ENCODE measurements at regions not wholly inside any gene's neighbourhood (a gene's known extent, or its start where the extent isn't known, plus 50 kb on each side); places are given as distances from the start of the nearest gene placed in this dataset.

DNA sequence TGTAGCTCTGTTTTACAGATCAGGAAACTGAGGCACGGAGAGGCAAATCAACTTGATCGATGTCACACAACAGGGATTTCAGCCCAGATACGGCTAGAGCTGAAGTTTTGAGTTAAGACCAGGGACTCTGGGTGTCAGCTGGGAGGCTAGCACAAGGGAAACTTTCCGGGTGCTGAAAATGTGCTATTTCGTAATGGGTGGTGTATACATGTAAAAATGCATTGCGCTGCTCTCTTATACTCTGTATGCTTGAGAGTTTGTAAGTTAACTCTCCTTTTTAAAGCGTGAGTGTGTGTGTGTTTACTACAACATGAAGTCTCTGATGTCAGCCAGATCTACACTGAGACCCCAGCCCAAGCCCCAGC, 227.6 kb downstream of the MN1 start:
- no peak for DNase-seq (ENCODE audit: low spot score)

DNA sequence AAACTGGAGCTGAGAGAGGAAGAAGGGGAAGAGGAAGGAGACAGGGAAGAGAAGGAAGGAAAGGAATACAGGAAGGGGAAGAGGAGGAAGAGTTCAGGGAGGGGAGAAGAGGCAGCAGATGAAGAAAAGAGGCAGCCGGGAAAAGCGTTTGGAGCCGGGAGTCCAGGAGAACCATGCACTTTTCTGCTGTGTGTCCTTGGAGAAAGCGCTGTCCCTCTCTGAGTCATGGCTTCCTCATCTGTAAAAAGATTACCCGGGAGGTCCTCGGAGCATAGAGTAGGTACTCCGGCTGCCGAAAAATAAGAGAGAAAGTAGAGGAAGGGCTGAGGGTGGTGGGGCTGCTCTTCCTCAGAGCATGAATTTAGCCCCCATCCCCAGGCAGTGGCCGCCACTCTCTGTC, 226.9 kb downstream of the MN1 start:
- DNase-seq (ENCODE audit: low spot score) = no peak

GRCh38 chr22:27575348-27575747, 226.2 kb downstream of the MN1 start:
- no peak for DNase-seq (ENCODE audit: low spot score)

DNA sequence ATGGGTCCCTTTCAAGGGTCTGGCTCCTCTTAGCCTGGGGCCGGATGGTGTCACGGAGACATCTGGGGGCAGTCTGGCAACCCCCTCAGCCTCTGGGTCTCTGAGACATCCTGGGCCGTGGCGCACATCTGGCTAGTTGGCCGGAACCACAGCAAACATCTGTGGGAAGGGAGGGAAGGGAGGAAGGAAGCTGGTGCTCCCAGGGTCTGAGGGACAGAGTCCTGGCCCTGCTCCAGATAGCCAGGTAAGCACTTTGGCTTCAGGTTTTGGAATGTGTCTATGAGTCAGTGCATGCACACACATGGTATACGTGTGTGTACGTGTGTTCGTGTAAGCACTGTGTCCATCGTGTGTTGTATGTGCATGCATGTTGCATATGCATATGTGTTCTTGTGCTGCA, 225.1 kb downstream of the MN1 start:
- DNase-seq (ENCODE audit: low spot score) = no peak

DNA sequence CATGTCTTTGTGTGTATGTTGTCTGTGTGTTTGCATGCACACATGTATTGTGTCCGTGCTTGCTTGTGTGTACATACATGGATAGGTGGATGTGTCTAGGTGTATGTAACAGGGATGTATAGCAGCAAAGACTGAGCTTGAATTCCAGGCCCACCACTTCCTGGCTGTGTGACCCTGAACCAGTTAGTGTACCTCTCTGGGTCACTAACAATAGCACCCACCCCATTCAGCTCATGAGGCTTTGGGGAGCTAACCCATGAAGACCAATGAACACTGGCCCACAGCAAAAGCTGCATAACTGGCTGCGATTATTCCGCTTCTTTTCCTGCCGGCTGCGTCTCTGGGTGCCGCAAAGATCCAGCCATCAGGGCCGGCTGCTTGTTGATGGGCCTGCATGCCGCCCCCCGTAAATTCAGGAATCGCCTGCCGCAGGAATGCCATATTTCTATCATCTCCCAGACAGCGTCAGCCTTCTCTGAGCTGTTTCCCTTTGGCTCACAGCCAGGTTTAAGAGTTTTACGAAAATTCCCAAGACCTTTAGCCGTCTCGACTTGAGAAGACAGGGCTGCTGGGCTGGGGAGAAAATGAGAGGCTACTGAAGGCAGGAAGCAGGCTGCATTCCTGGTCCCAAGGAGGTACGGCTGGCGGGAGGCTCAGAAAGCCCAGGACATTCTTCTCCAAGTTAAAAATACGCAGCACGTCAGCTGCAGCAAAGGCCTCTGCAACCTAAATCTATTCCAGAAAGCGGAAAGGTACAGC, 224.6 kb downstream of the MN1 start:
- DNase-seq (ENCODE audit: low spot score) = no peak

DNA sequence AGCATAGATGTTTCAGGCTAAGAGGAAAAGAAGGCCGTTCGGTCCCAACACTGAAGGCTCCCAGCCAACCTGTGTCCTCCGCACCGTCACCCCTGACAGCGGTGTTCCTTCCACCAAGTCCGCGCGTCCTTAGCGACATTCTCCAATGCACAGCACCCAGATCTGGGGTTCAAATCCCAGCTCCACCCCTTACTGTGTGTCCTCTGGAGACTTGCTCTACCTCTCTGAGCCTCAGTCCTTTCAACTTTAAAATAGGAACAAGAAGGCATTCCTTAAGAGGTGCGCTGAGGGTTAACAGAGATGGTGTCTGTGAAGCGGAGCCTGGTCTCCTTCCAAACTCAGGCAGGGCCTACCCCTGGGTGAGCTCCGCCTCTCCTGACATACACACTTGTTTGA, 224.0 kb downstream of the MN1 start:
- DNase-seq (ENCODE audit: low spot score) = no peak

GRCh38 chr22:27578937-27579617, 222.5 kb downstream of the MN1 start:
- no peak for DNase-seq (ENCODE audit: low spot score)

- no peak for DNase-seq (ENCODE audit: low spot score)
Observed at GRCh38 chr22:27580311-27580897, 221.2 kb downstream of the MN1 start.

DNA sequence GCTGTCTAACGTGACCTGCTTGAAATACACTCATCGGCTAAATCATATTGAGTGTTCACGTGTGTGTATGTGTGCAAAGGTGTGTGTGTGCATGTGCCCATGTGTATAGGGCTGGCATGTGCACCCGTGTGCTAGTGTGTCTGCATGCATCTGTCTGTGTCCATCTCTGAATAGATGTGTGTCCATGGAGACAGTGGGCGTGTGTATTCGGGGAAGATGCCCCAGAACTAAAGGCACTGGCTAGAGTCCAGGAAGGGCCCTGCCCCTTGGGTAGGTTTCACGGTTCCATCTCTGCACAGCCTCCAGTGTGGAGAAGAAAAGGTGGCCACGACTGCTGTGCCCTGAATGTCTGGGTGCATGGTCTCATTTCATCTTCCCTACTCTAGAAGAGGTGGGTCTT, 220.3 kb downstream of the MN1 start:
- no peak for DNase-seq (ENCODE audit: low spot score)

DNA sequence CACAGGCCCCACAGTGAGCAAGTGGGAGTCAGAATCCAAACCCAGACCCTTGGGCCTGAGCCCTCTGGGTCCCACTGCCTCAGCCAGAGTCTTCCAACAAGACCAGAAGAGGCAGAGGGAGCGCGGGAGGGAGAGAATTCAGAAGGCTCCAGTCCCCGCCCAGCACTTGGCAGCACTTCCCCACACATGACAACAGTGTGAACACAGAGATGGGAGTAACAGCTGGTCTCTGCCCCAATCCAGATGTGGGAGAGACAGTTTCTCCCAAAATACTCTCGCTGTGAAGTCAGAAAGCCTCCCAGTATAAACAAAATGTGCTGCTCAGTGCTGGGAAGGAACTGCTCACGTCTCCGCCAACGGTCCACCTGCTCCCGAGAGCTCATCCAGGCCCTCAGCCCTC, 219.9 kb downstream of the MN1 start:
- no peak for DNase-seq (ENCODE audit: low spot score)

DNA sequence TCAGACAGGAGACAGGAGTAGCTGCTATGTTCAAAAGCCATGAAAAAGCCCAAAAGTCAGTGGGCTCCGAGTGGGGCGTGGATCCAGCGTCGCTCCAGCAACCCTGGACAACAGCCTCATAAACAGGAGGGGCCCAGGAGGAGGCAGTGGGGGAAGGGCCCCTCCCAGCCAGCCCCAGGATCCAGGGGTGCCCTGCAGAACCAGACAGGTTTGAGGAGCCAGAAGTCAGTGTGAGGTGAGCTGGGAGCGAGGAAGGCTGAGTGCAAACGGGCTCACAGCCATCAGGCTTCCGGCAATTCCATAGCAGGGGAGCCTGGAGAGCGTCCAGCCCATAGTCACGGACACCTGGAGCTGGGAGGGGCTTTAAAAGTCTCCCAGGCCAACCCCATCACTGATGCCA, 217.7 kb downstream of the MN1 start:
- DNase-seq (ENCODE audit: low spot score) = no peak

DNA sequence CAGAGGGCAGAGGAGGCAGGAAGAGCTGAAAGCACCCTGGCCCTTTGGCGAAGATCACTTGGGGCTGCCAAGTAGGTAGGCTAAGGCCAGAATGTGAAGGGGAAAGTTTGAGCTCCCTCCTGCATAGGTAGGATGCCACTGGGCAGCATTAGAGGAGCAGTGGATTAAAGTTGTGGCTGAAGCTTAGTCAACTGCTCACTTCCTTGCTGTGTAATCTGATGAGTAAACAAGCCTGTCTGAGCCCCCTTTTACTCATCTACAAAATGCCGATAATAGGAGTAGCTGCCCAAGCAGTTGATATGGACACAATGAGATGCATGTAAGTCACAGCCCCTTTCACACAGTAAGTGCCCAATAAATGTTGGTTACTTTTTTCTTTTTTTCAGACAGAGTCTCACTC, 216.4 kb downstream of the MN1 start:
- no peak for DNase-seq (ENCODE audit: low spot score)

- DNase-seq (ENCODE audit: low spot score) = no peak
Observed at GRCh38 chr22:27588268-27588667, 213.3 kb downstream of the MN1 start.

DNA sequence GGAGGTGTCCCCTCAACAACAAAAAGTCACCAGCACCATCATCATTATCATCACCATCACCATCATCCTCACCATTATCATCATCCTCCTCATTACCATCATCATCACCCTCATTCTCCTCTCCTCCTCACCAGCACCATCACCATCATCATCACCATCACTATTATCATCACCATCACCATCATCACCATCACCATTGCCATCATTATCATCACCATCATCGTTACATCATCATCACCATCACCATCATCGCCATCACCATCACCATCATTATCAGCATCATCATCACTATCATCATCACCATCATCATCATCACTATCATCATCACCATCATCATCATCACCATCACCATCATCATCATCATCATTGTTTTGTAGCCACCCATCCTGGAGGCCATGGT, 212.6 kb downstream of the MN1 start:
- DNase-seq (ENCODE audit: low spot score) = no peak

DNA sequence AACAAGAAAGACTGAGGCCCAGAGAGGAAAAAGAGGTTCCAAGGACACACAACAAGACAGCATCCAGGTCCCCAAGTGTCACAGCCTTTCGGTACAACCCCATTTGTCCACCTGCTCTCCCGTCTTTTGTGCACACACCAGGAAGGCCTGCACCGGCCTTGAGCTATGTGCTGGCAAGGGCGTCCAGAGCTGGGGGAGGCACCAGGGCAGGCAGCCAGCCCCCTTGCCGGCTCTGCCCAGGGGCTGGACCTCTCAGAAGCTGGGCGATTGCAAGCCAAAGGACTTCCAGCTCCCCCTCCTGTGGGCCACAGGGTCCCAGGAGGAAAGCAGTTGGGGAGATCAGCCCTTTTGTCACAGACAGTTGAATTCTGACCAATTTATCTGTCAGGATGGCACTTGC, 210.5 kb downstream of the MN1 start:
- DNase-seq (ENCODE audit: low spot score) = no peak

- no peak for DNase-seq (ENCODE audit: low spot score)
Observed at GRCh38 chr22:27593378-27593777, 208.2 kb downstream of the MN1 start.

DNA sequence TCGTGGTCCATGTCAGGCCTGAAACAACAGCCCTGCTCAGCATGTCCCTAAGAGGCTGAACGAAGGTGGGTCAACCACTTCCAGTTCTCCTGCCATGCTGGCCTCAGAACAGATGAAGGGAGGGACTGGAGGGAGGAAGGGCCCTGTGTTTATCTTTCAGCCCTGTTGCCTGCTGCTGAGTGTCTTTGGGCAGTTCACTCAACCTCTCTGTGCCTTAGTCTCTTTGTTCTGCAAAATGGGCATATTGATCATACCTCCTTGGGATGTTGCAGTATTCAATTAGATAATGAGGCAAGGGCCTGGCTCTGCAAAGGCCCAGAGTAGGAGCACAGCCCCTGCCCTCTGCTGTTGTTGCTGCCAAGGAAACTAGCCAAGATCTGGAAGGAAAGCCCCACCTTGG, 207.5 kb downstream of the MN1 start:
- no peak for DNase-seq (ENCODE audit: low spot score)

DNA sequence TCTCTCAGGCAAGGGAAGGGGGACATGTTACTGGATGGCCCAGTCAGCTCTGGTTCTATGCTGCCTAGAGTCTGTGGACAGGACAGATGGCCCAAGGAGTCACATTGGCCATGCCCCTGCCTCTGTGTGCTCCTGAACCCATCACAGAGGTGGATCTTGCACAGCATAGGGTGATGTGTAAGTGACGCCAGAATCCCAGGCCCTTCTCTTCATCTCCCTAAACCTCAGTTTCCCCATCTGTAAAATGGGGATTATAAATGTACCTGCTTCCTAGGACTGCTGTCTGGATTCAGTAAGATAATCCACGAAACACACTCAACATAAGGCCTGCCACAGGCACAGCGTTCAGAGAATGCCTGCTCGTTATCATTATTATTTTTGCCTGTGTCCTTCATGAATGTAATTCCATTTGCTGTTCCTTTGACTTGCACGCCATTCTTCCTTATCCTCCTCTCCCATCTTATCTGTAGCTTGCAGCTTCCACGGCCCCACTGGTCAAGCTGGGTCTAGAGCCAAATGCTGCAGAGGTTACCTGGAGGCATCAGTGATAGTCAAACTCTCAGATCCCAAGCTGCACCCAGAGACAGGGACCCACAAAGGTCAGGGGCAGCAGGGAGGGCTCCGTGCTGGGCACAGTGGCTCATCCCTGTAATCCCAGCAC, 207.0 kb downstream of the MN1 start:
- DNase-seq (ENCODE audit: low spot score) = no peak

GRCh38 chr22:27596133-27596870, 205.3 kb downstream of the MN1 start:
- DNase-seq (ENCODE audit: low spot score) = no peak

GRCh38 chr22:27597703-27598444, 203.7 kb downstream of the MN1 start:
- DNase-seq (ENCODE audit: low spot score) = peak; percentile 64

DNA sequence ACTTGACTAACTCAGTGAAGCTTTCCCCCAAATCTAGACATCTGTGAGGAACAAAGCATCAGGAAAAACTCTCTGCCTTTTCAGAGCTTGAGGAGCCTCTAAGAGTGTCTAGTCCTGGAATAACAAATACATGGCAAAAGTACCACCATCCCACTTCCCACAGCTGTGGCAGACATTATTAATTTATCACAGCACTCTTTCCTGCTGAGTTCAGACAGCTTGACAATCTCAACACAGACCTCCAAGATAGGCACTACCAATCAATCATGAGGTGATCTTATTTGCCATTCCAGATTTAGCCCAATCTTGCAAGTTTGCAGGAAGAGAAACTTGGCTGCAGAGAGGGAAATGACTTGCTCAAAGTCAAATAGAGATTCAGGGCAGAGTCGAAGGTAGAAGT, 202.8 kb downstream of the MN1 start:
- DNase-seq (ENCODE audit: low spot score) = no peak

DNA sequence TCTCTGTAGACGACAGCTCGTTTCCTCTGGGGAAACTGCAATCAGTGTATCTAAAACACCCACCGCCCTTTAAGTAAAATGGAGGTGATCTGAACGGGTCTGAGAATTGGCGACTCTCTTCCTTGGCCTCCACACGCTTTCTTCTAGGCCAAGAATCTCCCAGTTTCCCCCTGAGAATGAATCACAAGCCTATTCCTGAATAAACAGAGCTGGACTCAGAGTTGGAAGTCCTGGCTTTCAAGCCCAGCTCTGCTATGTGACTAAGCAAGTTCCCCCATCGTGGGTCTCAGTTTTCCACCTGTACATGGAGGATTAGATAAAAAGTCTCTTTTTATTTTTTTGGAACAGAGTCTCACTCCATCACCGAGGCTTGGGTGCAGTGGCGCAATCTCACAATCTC, 200.4 kb downstream of the MN1 start:
- DNase-seq (ENCODE audit: low spot score) = no peak

Measured in iPS-NIHi11 (cell line).